ENCODE measurements at regions not wholly inside any gene's neighbourhood (a gene's known extent, or its start where the extent isn't known, plus 50 kb on each side); places are given as distances from the start of the nearest gene placed in this dataset.

- Histone ChIP-seq H3K4me1 (ENCODE audit: control insufficient read depth in 2 of 2, insufficient read depth in 1 of 2, low read depth in 1 of 2, low read length in 2 of 2) (peaks cover 0 to 4% of the 10 kb centered on the region in 2 donors), H3K23ac (ENCODE audit: low read depth, low read length, poor library complexity) (no peak overlapping the region), H2BK5ac (ENCODE audit: low read length) (no peak overlapping the region), H3K4me2 (ENCODE audit: insufficient read depth, low read length, poor library complexity, severe bottlenecking) (no peak overlapping the region), H3K27ac (replicated peaks; ENCODE audit: low read length) (no peak overlapping the region), H2BK12ac (ENCODE audit: low read length) (no peak overlapping the region), H2BK15ac (ENCODE audit: low read length) (no peak overlapping the region), H4K8ac (ENCODE audit: low read depth, low read length) (no peak overlapping the region), H4K91ac (ENCODE audit: low read depth, low read length, poor library complexity) (no peak overlapping the region), H2BK120ac (ENCODE audit: low read depth, low read length) (no peak overlapping the region), H3K18ac (ENCODE audit: low read length) (no peak overlapping the region), H3K27me3 (ENCODE audit: control insufficient read depth in 3 of 3, insufficient read depth in 3 of 3, low read depth in 1 of 3, low read length in 3 of 3) (no peaks in the 10 kb centered on the region), H3K14ac (ENCODE audit: low read length) (no peak overlapping the region), H3K36me3 (replicated peaks in 1 of 2; ENCODE audit: control insufficient read depth in 2 of 2, insufficient read depth in 2 of 2, low read length in 2 of 2) (no peaks in the 10 kb centered on the region), H3K9ac (ENCODE audit: low read depth, low read length, poor library complexity) (no peak overlapping the region), H3K4ac (ENCODE audit: low read length) (no peak overlapping the region), H2AK5ac (ENCODE audit: low read depth, low read length) (no peak overlapping the region), H3K79me1 (ENCODE audit: low read depth, low read length) (no peaks in the 10 kb centered on the region), H3K9me3 (replicated peaks in 1 of 2; ENCODE audit: control insufficient read depth in 2 of 2, insufficient read depth in 1 of 2, low read depth in 1 of 2, low read length in 2 of 2) (no peaks in the 10 kb centered on the region), H2AFZ (ENCODE audit: low read length) (no peak overlapping the region), H3K4me3 (ENCODE audit: low read length in 2 of 2) (no peak overlapping the region)
- DNase-seq (ENCODE audit: low spot score) = no peak
- WGBS, 2 donors (ENCODE audit: extremely low coverage in 2 of 2, insufficient read length in 2 of 2, insufficient replicate concordance in 1 of 2) = no CpG with 5 or more reads among the region's 3 CpGs
Measured at GRCh38 chr16:79893445-79893844, 292.9 kb upstream of the MAF start.

- Histone ChIP-seq H2BK15ac (ENCODE audit: low read length) (no peak overlapping the region), H3K23ac (ENCODE audit: low read depth, low read length, poor library complexity) (no peak overlapping the region), H3K27ac (replicated peaks; ENCODE audit: low read length) (no peak overlapping the region), H2BK5ac (ENCODE audit: low read length) (no peak overlapping the region), H3K4me1 (ENCODE audit: control insufficient read depth in 2 of 2, insufficient read depth in 1 of 2, low read depth in 1 of 2, low read length in 2 of 2) (peaks cover 0 to 4% of the 10 kb centered on the region in 2 donors), H3K79me1 (ENCODE audit: low read depth, low read length) (no peaks in the 10 kb centered on the region), H4K8ac (ENCODE audit: low read depth, low read length) (no peak overlapping the region), H4K91ac (ENCODE audit: low read depth, low read length, poor library complexity) (no peak overlapping the region), H3K4me2 (ENCODE audit: insufficient read depth, low read length, poor library complexity, severe bottlenecking) (no peak overlapping the region), H3K14ac (ENCODE audit: low read length) (no peak overlapping the region), H2BK12ac (ENCODE audit: low read length) (no peak overlapping the region), H3K4me3 (ENCODE audit: low read length in 2 of 2) (no peak overlapping the region), H2AK5ac (ENCODE audit: low read depth, low read length) (no peak overlapping the region), H3K9ac (ENCODE audit: low read depth, low read length, poor library complexity) (no peak overlapping the region), H3K27me3 (ENCODE audit: control insufficient read depth in 3 of 3, insufficient read depth in 3 of 3, low read depth in 1 of 3, low read length in 3 of 3) (no peaks in the 10 kb centered on the region), H3K4ac (ENCODE audit: low read length) (no peak overlapping the region), H3K18ac (ENCODE audit: low read length) (no peak overlapping the region), H2BK120ac (ENCODE audit: low read depth, low read length) (no peak overlapping the region), H3K36me3 (replicated peaks in 1 of 2; ENCODE audit: control insufficient read depth in 2 of 2, insufficient read depth in 2 of 2, low read length in 2 of 2) (no peaks in the 10 kb centered on the region), H2AFZ (ENCODE audit: low read length) (no peak overlapping the region), H3K9me3 (replicated peaks in 1 of 2; ENCODE audit: control insufficient read depth in 2 of 2, insufficient read depth in 1 of 2, low read depth in 1 of 2, low read length in 2 of 2) (no peaks in the 10 kb centered on the region)
- DNase-seq (ENCODE audit: low spot score) = no peak
- no CpG with 5 or more reads among the region's 3 CpGs for WGBS, 2 donors (ENCODE audit: extremely low coverage in 2 of 2, insufficient read length in 2 of 2, insufficient replicate concordance in 1 of 2)
Measured at GRCh38 chr16:79892278-79892677, 291.7 kb upstream of the MAF start.

- no peak overlapping the region for H2BK15ac ChIP-seq (ENCODE audit: low read length)
- DNase-seq (ENCODE audit: low spot score) = no peak
- no peak overlapping the region for H2BK12ac ChIP-seq (ENCODE audit: low read length)
- H3K23ac ChIP-seq (ENCODE audit: low read depth, low read length, poor library complexity) = no peak overlapping the region
- H2BK5ac ChIP-seq (ENCODE audit: low read length) = no peak overlapping the region
- H4K8ac ChIP-seq (ENCODE audit: low read depth, low read length) = no peak overlapping the region
- no peak overlapping the region for H4K91ac ChIP-seq (ENCODE audit: low read depth, low read length, poor library complexity)
- H3K9me3 ChIP-seq (replicated peaks in 1 of 2; ENCODE audit: control insufficient read depth in 2 of 2, insufficient read depth in 1 of 2, low read depth in 1 of 2, low read length in 2 of 2) = no peaks in the 10 kb centered on the region
- H2AK5ac ChIP-seq (ENCODE audit: low read depth, low read length) = no peak overlapping the region
- WGBS, 2 donors (ENCODE audit: extremely low coverage in 2 of 2, insufficient read length in 2 of 2, insufficient replicate concordance in 1 of 2) = no CpG with 5 or more reads among the region's 6 CpGs
- no peak overlapping the region for H3K18ac ChIP-seq (ENCODE audit: low read length)
- no peak overlapping the region for H3K4me3 ChIP-seq (ENCODE audit: low read length in 2 of 2)
- H3K4ac ChIP-seq (ENCODE audit: low read length) = no peak overlapping the region
- no peak overlapping the region for H3K27ac ChIP-seq (replicated peaks; ENCODE audit: low read length)
- no peak overlapping the region for H3K4me2 ChIP-seq (ENCODE audit: insufficient read depth, low read length, poor library complexity, severe bottlenecking)
- no peak overlapping the region for H2BK120ac ChIP-seq (ENCODE audit: low read depth, low read length)
- no peaks in the 10 kb centered on the region for H3K27me3 ChIP-seq (ENCODE audit: control insufficient read depth in 3 of 3, insufficient read depth in 3 of 3, low read depth in 1 of 3, low read length in 3 of 3)
- no peak overlapping the region for H3K14ac ChIP-seq (ENCODE audit: low read length)
- H2AFZ ChIP-seq (ENCODE audit: low read length) = no peak overlapping the region
- H3K9ac ChIP-seq (ENCODE audit: low read depth, low read length, poor library complexity) = no peak overlapping the region
- H3K4me1 ChIP-seq (ENCODE audit: control insufficient read depth in 2 of 2, insufficient read depth in 1 of 2, low read depth in 1 of 2, low read length in 2 of 2) = peaks cover 0 to 2% of the 10 kb centered on the region in 2 donors
- H3K79me1 ChIP-seq (ENCODE audit: low read depth, low read length) = no peaks in the 10 kb centered on the region
- no peaks in the 10 kb centered on the region for H3K36me3 ChIP-seq (replicated peaks in 1 of 2; ENCODE audit: control insufficient read depth in 2 of 2, insufficient read depth in 2 of 2, low read length in 2 of 2)
Measured at GRCh38 chr16:79891458-79891857, 290.9 kb upstream of the MAF start.

GRCh38 chr16:79887541-79888540, 287.3 kb upstream of the MAF start:
- no peak overlapping the region for H3K4me2 ChIP-seq (ENCODE audit: insufficient read depth, low read length, poor library complexity, severe bottlenecking)
- H3K23ac ChIP-seq (ENCODE audit: low read depth, low read length, poor library complexity) = no peak overlapping the region
- H2BK12ac ChIP-seq (ENCODE audit: low read length) = no peak overlapping the region
- no peak overlapping the region for H2BK15ac ChIP-seq (ENCODE audit: low read length)
- no CpG with 5 or more reads among the region's 8 CpGs for WGBS, 2 donors (ENCODE audit: extremely low coverage in 2 of 2, insufficient read length in 2 of 2, insufficient replicate concordance in 1 of 2)
- no peaks in the 10 kb centered on the region for H3K9me3 ChIP-seq (replicated peaks in 1 of 2; ENCODE audit: control insufficient read depth in 2 of 2, insufficient read depth in 1 of 2, low read depth in 1 of 2, low read length in 2 of 2)
- H2AK5ac ChIP-seq (ENCODE audit: low read depth, low read length) = no peak overlapping the region
- H3K79me1 ChIP-seq (ENCODE audit: low read depth, low read length) = no peaks in the 10 kb centered on the region
- H3K9ac ChIP-seq (ENCODE audit: low read depth, low read length, poor library complexity) = no peak overlapping the region
- no peak overlapping the region for H3K4ac ChIP-seq (ENCODE audit: low read length)
- no peak overlapping the region for H4K91ac ChIP-seq (ENCODE audit: low read depth, low read length, poor library complexity)
- H3K27me3 ChIP-seq (ENCODE audit: control insufficient read depth in 3 of 3, insufficient read depth in 3 of 3, low read depth in 1 of 3, low read length in 3 of 3) = no peaks in the 10 kb centered on the region
- H3K4me3 ChIP-seq (ENCODE audit: low read length in 2 of 2) = no peak overlapping the region
- H3K18ac ChIP-seq (ENCODE audit: low read length) = no peak overlapping the region
- H3K36me3 ChIP-seq (replicated peaks in 1 of 2; ENCODE audit: control insufficient read depth in 2 of 2, insufficient read depth in 2 of 2, low read length in 2 of 2) = no peaks in the 10 kb centered on the region
- no peak for DNase-seq (ENCODE audit: low spot score)
- H3K27ac ChIP-seq (replicated peaks; ENCODE audit: low read length) = no peak overlapping the region
- H2BK120ac ChIP-seq (ENCODE audit: low read depth, low read length) = no peak overlapping the region
- no peaks in the 10 kb centered on the region for H3K4me1 ChIP-seq (ENCODE audit: control insufficient read depth in 2 of 2, insufficient read depth in 1 of 2, low read depth in 1 of 2, low read length in 2 of 2)
- H2BK5ac ChIP-seq (ENCODE audit: low read length) = no peak overlapping the region
- no peak overlapping the region for H2AFZ ChIP-seq (ENCODE audit: low read length)
- no peak overlapping the region for H3K14ac ChIP-seq (ENCODE audit: low read length)
- H4K8ac ChIP-seq (ENCODE audit: low read depth, low read length) = no peak overlapping the region

All from neuronal stem cell (in vitro differentiated cells).